DMS153 (cell line): ENCODE measurements at regions not wholly inside any gene's neighbourhood (a gene's known extent, or its start where the extent isn't known, plus 50 kb on each side); places are given as distances from the start of the nearest gene placed in this dataset.

ENCODE experiments used
- DNase-seq: peaks from one replicate; lab custom pipeline; 2025; lab: John Stamatoyannopoulos, UW

DNA sequence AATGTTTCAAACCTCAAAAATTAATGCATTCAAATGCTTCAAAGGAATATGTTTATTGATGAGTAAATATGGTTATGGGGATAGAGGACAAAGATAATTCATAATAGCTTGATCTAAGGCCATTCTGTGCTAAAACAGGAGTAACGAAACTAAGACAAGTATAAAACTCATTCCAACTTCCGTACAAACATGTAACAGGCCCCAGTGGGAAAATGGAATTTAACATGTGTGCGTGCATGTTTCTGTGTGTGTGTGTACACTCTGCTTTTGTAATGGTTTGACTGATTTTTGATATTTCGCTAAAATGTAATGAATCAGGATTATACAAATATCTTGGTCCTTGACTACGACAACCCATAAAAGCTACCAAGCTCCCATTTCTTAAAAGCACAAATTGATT lies 91.0 kb downstream of the KLF12 start:
- DNase-seq, result no peak

GRCh38 chr13:74040200-74040599 lies 94.0 kb downstream of the KLF12 start:
- DNase-seq, result no peak

DNA sequence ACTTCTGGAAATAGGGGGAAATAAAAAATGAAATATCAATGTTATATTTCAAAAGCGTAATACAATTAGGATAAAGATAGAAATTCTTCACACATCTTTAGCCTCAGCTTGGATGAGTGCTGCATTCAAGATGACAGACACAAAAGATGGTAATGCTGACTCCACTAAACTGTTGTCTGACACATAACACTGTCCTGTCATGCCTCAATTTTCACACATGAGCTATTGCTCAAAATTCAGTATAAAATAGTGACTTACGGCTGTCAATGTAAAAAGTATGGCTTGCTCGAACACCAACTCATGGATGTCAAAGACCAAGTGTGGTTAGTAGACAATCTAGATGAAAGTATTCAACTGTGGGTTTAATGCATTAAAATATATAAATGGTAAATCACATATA lies 94.5 kb downstream of the KLF12 start:
- no peak for DNase-seq

DNA sequence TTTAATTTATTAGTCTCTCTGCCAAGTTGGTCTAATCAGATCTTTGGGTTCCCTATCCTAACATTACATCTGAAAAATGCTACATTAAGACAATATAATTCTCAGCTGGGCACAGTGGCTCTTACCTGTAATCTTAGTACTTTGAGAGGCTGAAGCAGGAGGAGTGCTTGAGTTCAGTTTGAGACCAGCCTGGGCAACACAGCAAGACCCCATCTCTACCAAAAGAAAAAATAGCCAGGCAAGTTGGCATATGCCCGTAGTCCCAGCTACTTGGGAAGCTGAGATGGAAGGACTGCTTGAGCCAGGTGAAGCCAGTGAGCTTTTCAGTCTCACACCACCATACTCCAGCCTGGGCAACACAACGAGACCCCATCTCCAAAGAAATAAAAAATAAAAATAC lies 95.0 kb downstream of the KLF12 start:
- DNase-seq, result no peak

GRCh38 chr13:74037762-74038161 lies 96.4 kb downstream of the KLF12 start:
- DNase-seq, result no peak

DNA sequence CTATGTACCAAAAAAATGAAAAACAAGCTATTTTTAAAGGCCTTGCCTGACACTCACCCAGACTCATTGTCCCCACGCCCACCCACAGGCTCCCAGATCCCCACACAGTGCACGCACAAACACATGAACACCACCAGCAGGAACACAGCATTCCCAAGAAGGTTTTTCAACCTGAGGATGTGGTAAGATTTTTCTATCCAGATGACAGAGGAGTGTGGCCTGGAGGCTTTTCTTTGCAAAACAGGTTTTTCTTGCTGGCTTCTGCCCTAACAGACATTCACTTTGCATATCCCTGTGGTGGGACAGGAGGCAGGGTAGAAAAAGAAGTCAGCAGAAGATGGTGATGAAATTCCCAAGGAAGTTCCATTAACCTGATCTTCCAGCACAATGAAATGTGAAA lies 97.8 kb downstream of the KLF12 start:
- no peak for DNase-seq

- no peak for DNase-seq
These were observed 98.3 kb downstream of the KLF12 start for GRCh38 chr13:74035896-74036295.

DNA sequence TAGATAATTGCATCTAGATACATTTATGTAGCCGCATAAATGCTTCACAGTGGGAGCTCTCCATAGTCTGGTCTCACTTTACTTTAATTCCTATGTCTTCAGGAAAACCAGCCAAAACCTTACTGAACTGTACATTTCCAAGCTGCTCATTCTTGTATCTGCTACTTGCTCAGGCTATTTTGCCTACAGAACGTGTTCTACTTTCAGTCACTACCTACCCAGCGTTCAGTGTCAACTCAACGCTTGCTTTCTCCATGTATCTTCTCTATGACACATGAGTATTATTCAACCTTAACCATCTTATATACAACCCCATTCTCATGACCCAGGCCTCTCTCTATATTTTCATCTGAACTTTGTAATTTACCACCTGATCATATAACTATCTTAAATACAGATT lies 101.9 kb downstream of the KLF12 start:
- no peak for DNase-seq

DNA sequence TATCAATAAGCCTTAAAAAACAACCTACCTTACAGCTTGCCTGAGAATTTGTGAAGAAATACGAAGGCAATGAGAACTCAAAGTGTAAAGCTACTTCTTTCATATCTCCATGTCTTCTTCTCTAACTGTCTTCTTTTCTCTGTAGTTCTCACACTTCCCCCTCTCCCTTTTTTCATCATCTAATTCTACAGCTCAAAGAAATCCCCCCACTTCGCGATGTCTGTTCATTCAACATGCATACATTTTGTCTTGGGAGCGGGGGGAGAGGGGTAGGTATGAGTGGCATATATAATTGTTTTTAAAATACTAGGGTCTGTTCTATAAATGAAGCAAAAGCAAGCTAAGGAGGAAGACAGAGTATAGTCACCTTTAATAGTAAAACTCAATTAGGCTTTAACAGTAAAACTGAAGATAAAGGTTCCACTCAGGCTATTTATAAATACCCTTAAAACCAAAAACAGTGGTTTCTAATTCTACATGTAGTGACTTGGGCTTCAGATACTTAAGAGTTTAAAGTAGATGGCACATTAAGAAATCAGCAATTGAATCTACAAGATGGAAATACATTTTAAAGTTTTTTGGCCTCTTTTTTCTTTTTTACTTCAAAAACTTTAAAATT lies 106.9 kb downstream of the KLF12 start:
- no peak for DNase-seq

DNA sequence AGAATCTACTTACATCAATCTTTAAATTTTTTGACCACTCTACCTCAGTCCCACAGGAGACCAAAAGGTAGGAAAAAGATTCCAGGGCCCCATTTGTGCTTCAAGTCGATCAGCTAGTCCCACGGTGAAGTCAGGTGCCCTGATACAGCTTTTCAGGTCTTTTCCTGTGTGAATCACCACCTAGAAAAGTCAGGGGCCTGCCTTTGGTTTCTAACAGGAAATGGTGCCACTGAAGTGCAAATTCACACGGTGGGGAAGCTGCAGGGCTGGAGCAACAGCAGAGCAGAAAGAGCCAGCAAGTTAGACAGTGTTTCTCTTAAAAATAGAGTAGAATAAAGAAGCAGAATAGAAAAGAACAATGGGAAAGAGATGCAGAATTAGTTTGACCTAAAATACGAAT lies 107.5 kb downstream of the KLF12 start:
- no peak for DNase-seq

DNA sequence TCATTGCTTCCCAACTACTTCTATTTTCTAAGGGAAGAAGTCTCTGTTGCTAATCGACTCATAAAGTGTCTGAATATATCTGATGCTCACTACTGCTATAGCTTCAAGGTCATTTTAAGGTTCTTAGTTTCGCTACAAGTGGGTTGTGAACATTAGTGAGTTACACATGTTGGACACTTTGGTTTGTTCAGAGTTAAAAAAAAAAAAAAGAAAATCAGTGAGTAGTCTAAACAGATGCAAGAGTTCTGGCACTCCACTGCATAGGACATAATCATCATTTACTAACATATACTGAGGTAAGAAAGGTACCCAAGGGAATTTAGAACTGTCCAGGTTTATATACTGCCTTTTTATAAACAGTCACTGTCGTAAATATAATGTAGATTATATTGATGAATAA lies 108.8 kb downstream of the KLF12 start:
- DNase-seq, result no peak

GRCh38 chr13:74024856-74025255 lies 109.3 kb downstream of the KLF12 start:
- DNase-seq, result no peak

- DNase-seq, result no peak
These were observed 109.9 kb downstream of the KLF12 start for GRCh38 chr13:74024314-74024713.

DNA sequence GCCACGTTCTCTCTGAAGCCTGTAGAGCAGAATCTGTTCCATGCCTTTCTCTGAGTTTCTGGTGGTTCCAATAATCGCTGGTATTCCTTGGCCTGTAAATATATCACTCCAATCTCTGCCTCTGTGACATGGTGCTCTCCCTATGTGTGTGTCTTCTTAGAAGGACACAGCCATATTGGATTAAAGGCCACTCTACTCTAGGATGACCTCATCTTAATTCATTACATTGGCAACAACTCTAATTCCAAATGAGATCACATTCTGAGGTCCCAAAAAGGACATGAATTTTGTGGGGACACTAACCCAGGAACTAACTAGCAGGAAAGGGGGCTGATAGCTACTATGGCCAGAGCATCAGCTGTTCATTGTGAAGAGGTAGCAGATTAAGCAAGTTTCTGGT lies 110.7 kb downstream of the KLF12 start:
- no peak for DNase-seq

DNA sequence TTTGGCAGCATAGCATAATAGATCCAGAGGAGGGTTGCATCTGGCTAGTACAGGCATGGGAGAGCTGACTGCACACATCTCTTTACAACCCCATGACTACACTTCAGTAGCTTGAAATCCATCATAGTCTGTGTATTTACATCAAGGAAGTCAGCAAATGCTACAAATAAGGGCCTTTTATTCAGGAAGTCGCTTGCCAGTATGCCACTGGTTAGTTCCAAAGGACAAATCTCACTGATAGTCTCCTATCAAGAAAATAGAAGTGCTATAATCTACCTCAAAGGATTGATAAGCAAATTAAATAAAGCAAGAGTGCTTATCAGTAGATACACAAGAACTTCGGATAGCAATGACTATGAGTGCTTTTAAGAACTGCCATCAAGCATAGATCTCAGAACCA lies 112.7 kb downstream of the KLF12 start:
- no peak for DNase-seq

DNA sequence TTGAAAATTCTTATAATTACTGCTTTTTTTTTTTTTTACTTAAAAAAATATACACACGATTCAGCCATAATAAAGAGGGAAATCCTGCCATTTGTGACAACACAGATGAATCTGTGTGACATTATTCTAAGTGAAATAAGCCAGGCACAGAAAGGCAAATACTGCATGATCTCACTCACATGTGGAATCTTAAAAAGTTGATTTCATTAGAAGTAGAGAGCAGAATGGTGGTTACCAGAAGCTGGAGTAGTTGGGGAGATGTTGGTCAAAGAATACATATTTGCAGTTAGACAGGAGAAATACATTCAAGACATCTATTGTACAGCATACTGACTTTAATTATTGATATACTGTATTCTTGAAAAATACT lies 116.2 kb downstream of the KLF12 start:
- DNase-seq, result no peak

GRCh38 chr13:74017301-74018061 lies 116.7 kb downstream of the KLF12 start:
- DNase-seq, result no peak

- DNase-seq, result no peak
These were observed 119.1 kb downstream of the KLF12 start for GRCh38 chr13:74015137-74015536.

DNA sequence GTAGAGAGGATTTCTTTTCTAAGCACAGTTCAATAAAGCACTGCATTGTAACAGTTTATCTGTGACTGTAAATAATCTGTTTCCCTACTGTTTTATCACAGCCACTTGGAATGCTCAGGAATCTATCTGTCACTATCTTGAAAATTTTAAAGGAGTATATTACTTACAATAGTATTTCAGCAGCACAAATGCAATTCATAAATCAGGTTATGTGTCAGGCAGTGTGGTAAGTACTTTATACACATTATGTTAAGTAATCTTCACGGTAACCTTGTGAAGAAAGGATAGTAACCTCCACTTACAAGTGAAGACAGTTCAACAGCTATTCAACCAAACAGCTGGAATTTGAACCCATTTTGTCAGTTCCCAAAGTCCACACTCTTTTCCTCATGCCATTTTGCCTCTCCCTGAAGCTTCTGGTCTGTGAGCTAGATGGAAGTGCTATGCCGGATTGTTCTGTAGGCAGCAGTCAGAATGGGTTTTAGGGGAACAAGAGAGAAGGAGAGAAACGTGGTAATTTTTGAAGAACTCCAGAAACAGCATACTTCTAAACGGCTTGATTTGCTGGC lies 125.0 kb downstream of the KLF12 start:
- DNase-seq, result no peak

GRCh38 chr13:74006666-74007065 lies 127.5 kb downstream of the KLF12 start:
- DNase-seq, result no peak

DNA sequence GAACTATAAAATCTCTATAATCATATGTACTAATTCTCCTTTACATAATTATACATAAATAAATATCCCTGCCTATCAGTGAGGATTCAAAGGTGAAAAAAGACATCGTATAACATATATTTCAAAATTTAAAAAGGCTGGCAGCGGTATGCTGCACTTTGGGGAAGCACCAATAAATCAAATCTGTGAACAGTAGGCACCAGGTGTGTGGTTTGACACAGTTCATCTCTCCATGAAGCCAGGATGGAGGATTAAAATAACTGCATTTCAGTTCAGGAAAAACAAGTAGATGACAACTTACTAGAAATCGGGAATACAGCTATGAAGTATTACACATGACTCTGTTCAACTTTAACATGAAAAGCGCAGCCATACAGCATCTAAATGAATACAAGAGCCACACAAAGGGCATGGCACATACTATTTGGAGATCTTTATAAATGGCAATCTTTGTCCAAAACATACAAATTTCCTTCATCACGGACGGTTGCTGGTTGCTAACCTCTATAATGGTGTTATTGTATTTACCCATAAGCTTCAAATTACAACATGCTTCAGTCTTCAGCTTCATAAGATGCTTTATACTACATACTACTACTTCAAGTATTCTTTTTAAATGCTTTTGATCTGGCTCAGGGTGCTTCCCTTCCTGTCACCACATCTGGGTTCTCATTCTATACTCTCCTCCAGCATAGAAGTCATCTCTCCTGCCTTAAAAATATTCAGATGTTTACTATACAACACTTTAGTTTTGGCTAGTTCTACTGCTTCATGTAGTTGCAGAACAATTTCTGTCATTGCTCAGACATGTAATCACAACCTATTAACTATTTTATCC lies 128.7 kb downstream of the KLF12 start:
- no peak for DNase-seq

- DNase-seq, result no peak
These were observed 130.1 kb downstream of the KLF12 start for GRCh38 chr13:74004109-74004508.

DNA sequence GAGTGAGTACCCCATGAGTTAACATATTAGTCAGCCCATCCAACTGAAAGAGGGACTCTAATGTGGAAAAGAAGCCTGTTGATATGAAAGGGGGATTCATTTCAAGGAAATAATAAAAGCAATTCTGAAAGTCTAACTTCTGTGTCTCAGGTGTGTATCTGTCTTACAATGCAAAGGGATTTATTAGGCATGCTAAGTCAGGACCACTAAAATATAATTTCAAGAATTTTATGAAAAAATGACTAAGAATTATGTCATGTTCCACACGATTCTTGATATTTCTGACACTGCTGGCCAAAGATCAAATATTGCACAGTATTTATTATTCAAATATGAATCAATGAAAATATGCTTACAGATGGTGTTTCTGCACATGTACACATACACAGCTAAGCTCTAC lies 130.8 kb downstream of the KLF12 start:
- no peak for DNase-seq
